Spleen (tissue), 11 donors: ENCODE measurements at regions not wholly inside any gene's neighbourhood (a gene's known extent, or its start where the extent isn't known, plus 50 kb on each side); places are given as distances from the start of the nearest gene placed in this dataset.

Experiments
- DNase-seq: peaks from one replicate; pipeline ENCODE4 v3.0.0-alpha.2; 2020
- H3K27ac ChIP-seq, 8 donors: fragments of 200-600 bp; sonication (generic) in 7 of 8; 1 replicate in 4 of 8; 2 replicates in 4 of 8; pipeline versions ENCODE4 v1.5.0 to v1.8.0; 2016 to 2021; ENCODE audit warnings: inconsistent platforms in 4 of 8, mild to moderate bottlenecking in 4 of 8, moderate library complexity in 1 of 8
- H3K27me3 ChIP-seq, 7 donors: fragments of 200-600 bp; sonication (generic) in 6 of 7; replicated peaks in 1 of 7; 1 replicate in 4 of 7; 2 replicates in 3 of 7; pipeline versions ENCODE4 v1.5.0 to v1.8.0; 2016 to 2021; ENCODE audit warnings: inconsistent platforms in 3 of 7, mild to moderate bottlenecking in 1 of 7
- H3K36me3 ChIP-seq, 6 donors: fragments of 200-600 bp; sonication (generic) in 5 of 6; 1 replicate in 4 of 6; 2 replicates in 2 of 6; pipeline versions ENCODE4 v1.5.0 to v1.8.0; 2016 to 2021; ENCODE audit warnings: inconsistent platforms in 2 of 6
- H3K4me1 ChIP-seq, 6 donors: fragments of 200-600 bp; sonication (generic) in 5 of 6; 1 replicate in 3 of 6; 2 replicates in 3 of 6; pipeline versions ENCODE4 v1.5.0 to v1.8.0; 2016 to 2021; ENCODE audit warnings: inconsistent platforms in 3 of 6
- H3K4me3 ChIP-seq, 8 donors: fragments of 200-600 bp; sonication (generic) in 7 of 8; 1 replicate in 4 of 8; 2 replicates in 4 of 8; pipeline versions ENCODE4 v1.5.0 to v1.8.0; 2016 to 2021; ENCODE audit warnings: inconsistent platforms in 4 of 8, mild to moderate bottlenecking in 4 of 8, moderate library complexity in 2 of 8
- H3K9me3 ChIP-seq, 8 donors: fragments of 200-600 bp; sonication (generic) in 7 of 8; 1 replicate in 4 of 8; 2 replicates in 4 of 8; pipeline versions ENCODE4 v1.5.0 to v1.8.0; 2016 to 2021; ENCODE audit warnings: inconsistent platforms in 4 of 8
- POLR2A ChIP-seq, 3 donors: fragments of 450-650 bp; IDR thresholded peaks; one replicate each; pipeline ENCODE4 v1.5.1; 2017; ENCODE audit warnings: antibody characterized with exemption in 3 of 3, mild to moderate bottlenecking in 1 of 3
- POLR2AphosphoS5 ChIP-seq, 3 donors: sonication (generic); formaldehyde crosslinking; IDR thresholded peaks; one replicate each; pipeline ENCODE4 v1.5.1; 2017; ENCODE audit warnings: antibody characterized with exemption in 3 of 3
- WGBS, 5 donors: extraction: QIAGEN DNeasy Blood & Tissue Kit in 3 of 5; methylation state at CpG; one replicate each; pipeline versions ENCODE4 v1.1.5 to v1.1.7; 2013 to 2018; 5-methylcytosine and 5-hydroxymethylcytosine counted together
- intact Hi-C: fragments of 100-400 bp; cut with DNase I; formaldehyde crosslinking; loops from one replicate; pipeline ENCODE4 v1.15.0; 2023; ENCODE audit warnings: low total_unique reads
- TF ChIP-seq, protein P1 (sequence below), 11 experiments: fragments of 200-600 bp in 7 of 11; fragments of 450-650 bp in 4 of 11; sonication (generic) in 4 of 11; IDR thresholded peaks in 8 of 11; conservative IDR thresholded peaks in 3 of 11; 1 replicate in 7 of 11; 2 replicates in 4 of 11; pipeline versions ENCODE4 v1.4.0 to v1.8.0; 2016 to 2021; ENCODE audit warnings: antibody characterized with exemption in 11 of 11, inconsistent platforms in 4 of 11, mild to moderate bottlenecking in 1 of 11
- donor health status: healthy with polysubstance abuse.
- donor health status: DM: no; HTN: no; CAD: no; lungs with moderate emphysema.
- donor health status: DM: no; HTN: no; CAD: no.
- donor health status: Bipolar disorder and iron deficiency.
- donor health status: healthy.
- donor health status: DM: no; HTN: no; CAD: no.
- donor health status: DM: yes; HTN: yes; CAD: no.

DNA sequence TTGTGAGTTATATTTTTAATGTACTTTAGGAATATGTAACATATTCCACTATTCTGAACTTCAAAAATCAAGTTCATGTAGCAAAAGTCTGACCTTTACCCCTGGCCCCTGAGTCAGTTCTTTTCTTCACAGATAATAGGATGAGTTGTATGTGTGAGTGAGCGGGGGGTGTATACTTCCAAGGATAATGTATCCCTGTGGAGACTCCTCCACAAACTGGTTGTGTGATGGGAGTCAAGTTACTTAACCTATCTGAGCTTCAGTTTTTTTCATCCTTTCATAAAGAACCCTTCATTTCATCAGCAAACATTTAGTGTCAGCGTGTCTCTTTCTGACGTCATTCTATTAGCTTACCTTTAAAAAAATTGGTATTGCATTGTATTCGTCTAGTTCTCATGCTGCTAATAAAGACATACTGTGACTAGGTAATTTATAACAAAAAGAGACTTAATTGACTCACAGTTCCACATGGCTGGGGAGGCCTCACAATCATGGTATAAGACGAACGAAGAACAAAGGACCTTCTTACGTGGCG lies 288.1 kb upstream of the GPC6 start:
- no peak for DNase-seq
- H3K9me3 ChIP-seq = no peaks in the 10 kb centered on the region
- TF ChIP-seq, protein P1, sequence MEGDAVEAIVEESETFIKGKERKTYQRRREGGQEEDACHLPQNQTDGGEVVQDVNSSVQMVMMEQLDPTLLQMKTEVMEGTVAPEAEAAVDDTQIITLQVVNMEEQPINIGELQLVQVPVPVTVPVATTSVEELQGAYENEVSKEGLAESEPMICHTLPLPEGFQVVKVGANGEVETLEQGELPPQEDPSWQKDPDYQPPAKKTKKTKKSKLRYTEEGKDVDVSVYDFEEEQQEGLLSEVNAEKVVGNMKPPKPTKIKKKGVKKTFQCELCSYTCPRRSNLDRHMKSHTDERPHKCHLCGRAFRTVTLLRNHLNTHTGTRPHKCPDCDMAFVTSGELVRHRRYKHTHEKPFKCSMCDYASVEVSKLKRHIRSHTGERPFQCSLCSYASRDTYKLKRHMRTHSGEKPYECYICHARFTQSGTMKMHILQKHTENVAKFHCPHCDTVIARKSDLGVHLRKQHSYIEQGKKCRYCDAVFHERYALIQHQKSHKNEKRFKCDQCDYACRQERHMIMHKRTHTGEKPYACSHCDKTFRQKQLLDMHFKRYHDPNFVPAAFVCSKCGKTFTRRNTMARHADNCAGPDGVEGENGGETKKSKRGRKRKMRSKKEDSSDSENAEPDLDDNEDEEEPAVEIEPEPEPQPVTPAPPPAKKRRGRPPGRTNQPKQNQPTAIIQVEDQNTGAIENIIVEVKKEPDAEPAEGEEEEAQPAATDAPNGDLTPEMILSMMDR (IDR thresholded peaks at IDR 0.05 in 8 of 11, conservative IDR thresholded peaks at IDR 0.05 in 3 of 11) = no peak
- no peak for TF ChIP-seq POLR2AphosphoS5 (IDR thresholded peaks at IDR 0.05)
- TF ChIP-seq POLR2A (IDR thresholded peaks at IDR 0.05) = no peak
- no peaks in the 10 kb centered on the region for H3K36me3 ChIP-seq
- H3K27ac ChIP-seq = no peak overlapping the region
- no peak overlapping the region for H3K4me3 ChIP-seq
- intact Hi-C loops = no loop called here
- H3K4me1 ChIP-seq = no peaks in the 10 kb centered on the region
- H3K27me3 ChIP-seq = no peaks in the 10 kb centered on the region
- 89 to 95% (median 93%) methylated on average over 8 of the region's 8 CpGs for WGBS, 5 donors

- Histone ChIP-seq H3K4me1 (no peaks in the 10 kb centered on the region), H3K27ac (no peak overlapping the region), H3K27me3 (no peaks in the 10 kb centered on the region), H3K9me3 (no peaks in the 10 kb centered on the region), H3K4me3 (no peak overlapping the region), H3K36me3 (no peaks in the 10 kb centered on the region)
- intact Hi-C loops = loop anchor here (10.0 kb wide), 1 partner anchor 154 kb away; no protein-coding TSS in a partner anchor
- no peak for TF ChIP-seq POLR2A (IDR thresholded peaks at IDR 0.05)
- TF ChIP-seq, protein P1 (IDR thresholded peaks at IDR 0.05 in 8 of 11, conservative IDR thresholded peaks at IDR 0.05 in 3 of 11) = no peak
- TF ChIP-seq POLR2AphosphoS5 (IDR thresholded peaks at IDR 0.05) = no peak
- no peak for DNase-seq
These were observed 285.4 kb upstream of the GPC6 start for GRCh38 chr13:92941167-92941566.

GRCh38 chr13:92947770-92948434 lies 278.7 kb upstream of the GPC6 start:
- Histone ChIP-seq H3K36me3 (no peaks in the 10 kb centered on the region), H3K9me3 (no peaks in the 10 kb centered on the region), H3K4me3 (no peak overlapping the region), H3K4me1 (no peaks in the 10 kb centered on the region), H3K27ac (no peak overlapping the region), H3K27me3 (no peaks in the 10 kb centered on the region)
- TF ChIP-seq, protein P1 (IDR thresholded peaks at IDR 0.05 in 8 of 11, conservative IDR thresholded peaks at IDR 0.05 in 3 of 11) = no peak
- TF ChIP-seq POLR2A (IDR thresholded peaks at IDR 0.05) = no peak
- TF ChIP-seq POLR2AphosphoS5 (IDR thresholded peaks at IDR 0.05) = no peak
- no peak for DNase-seq
- intact Hi-C loops = loop anchor here (10.0 kb wide), 1 partner anchor 147 kb away; no protein-coding TSS in a partner anchor
- 66 to 89% (median 70%) methylated on average over 2 of the region's 2 CpGs for WGBS, 5 donors

- H3K27ac ChIP-seq = no peak overlapping the region
- H3K36me3 ChIP-seq = no peaks in the 10 kb centered on the region
- 80 to 95% (median 86%) methylated on average over 2 of the region's 2 CpGs for WGBS, 5 donors
- TF ChIP-seq POLR2A (IDR thresholded peaks at IDR 0.05) (no peak), POLR2AphosphoS5 (IDR thresholded peaks at IDR 0.05) (no peak)
- TF ChIP-seq, protein P1 (IDR thresholded peaks at IDR 0.05 in 8 of 11, conservative IDR thresholded peaks at IDR 0.05 in 3 of 11) = no peak
- H3K9me3 ChIP-seq = no peaks in the 10 kb centered on the region
- intact Hi-C loops = no loop called here
- no peak for DNase-seq
- H3K4me3 ChIP-seq = no peak overlapping the region
- no peaks in the 10 kb centered on the region for H3K27me3 ChIP-seq
- H3K4me1 ChIP-seq = no peaks in the 10 kb centered on the region
These were observed 275.8 kb upstream of the GPC6 start for GRCh38 chr13:92950771-92951170.
